ENCODE measurements at regions not wholly inside any gene's neighbourhood (a gene's known extent, or its start where the extent isn't known, plus 50 kb on each side); places are given as distances from the start of the nearest gene placed in this dataset.
A peak's percentile ranks its signal among the peaks of the same experiment; 100 is the strongest.

- no peak for TF ChIP-seq CTCF (IDR thresholded peaks at IDR 0.05; ENCODE audit: unreplicated experiment in 3 of 3)
- no peak overlapping the region for H3K27ac Mint-ChIP-seq
- no peaks in the 10 kb centered on the region for H3K4me1 Mint-ChIP-seq
- no peak overlapping the region for H3K4me3 Mint-ChIP-seq
- H3K36me3 Mint-ChIP-seq (ENCODE audit: low read depth), result no peaks in the 10 kb centered on the region
- no peaks in the 10 kb centered on the region for H3K27me3 Mint-ChIP-seq (ENCODE audit: low read depth)
- H3K9me3 Mint-ChIP-seq, result peaks cover 11% of the 10 kb centered on the region
Measured at GRCh38 chr4:126247409-126247808, 932.7 kb downstream of the FAT4 start.

- Mint-ChIP-seq H3K4me3 (no peak overlapping the region), H3K36me3 (ENCODE audit: low read depth) (no peaks in the 10 kb centered on the region), H3K27me3 (ENCODE audit: low read depth) (no peaks in the 10 kb centered on the region), H3K4me1 (no peaks in the 10 kb centered on the region), H3K27ac (no peak overlapping the region), H3K9me3 (peaks cover 9% of the 10 kb centered on the region)
- no peak for TF ChIP-seq CTCF (IDR thresholded peaks at IDR 0.05; ENCODE audit: unreplicated experiment in 3 of 3)
Measured at GRCh38 chr4:126250006-126250405, 935.3 kb downstream of the FAT4 start.

- Mint-ChIP-seq H3K27ac (no peak overlapping the region), H3K4me1 (no peaks in the 10 kb centered on the region), H3K36me3 (ENCODE audit: low read depth) (no peaks in the 10 kb centered on the region), H3K9me3 (peaks cover 2% of the 10 kb centered on the region), H3K4me3 (no peak overlapping the region), H3K27me3 (ENCODE audit: low read depth) (no peaks in the 10 kb centered on the region)
- TF ChIP-seq CTCF (IDR thresholded peaks at IDR 0.05; ENCODE audit: unreplicated experiment in 3 of 3), result no peak
Measured at GRCh38 chr4:126251169-126251568, 936.4 kb downstream of the FAT4 start.

GRCh38 chr4:126262665-126263064 is 947.9 kb downstream of the FAT4 start:
- Mint-ChIP-seq H3K4me3 (no peak overlapping the region), H3K9me3 (no peaks in the 10 kb centered on the region), H3K27ac (peak overlapping the region; percentile 44 to 60 (median 45)), H3K4me1 (peaks cover 7% of the 10 kb centered on the region), H3K27me3 (ENCODE audit: low read depth) (no peaks in the 10 kb centered on the region), H3K36me3 (ENCODE audit: low read depth) (no peaks in the 10 kb centered on the region)
- TF ChIP-seq CTCF (IDR thresholded peaks at IDR 0.05; ENCODE audit: unreplicated experiment in 3 of 3), result peak in 1 of 3 experiments; percentile 7

- Mint-ChIP-seq H3K27ac (no peak overlapping the region), H3K9me3 (no peaks in the 10 kb centered on the region), H3K4me1 (peaks cover 7% of the 10 kb centered on the region), H3K27me3 (ENCODE audit: low read depth) (no peaks in the 10 kb centered on the region), H3K4me3 (no peak overlapping the region), H3K36me3 (ENCODE audit: low read depth) (no peaks in the 10 kb centered on the region)
- no peak for TF ChIP-seq CTCF (IDR thresholded peaks at IDR 0.05; ENCODE audit: unreplicated experiment in 3 of 3)
Measured at GRCh38 chr4:126264839-126265238, 950.1 kb downstream of the FAT4 start.

DNA sequence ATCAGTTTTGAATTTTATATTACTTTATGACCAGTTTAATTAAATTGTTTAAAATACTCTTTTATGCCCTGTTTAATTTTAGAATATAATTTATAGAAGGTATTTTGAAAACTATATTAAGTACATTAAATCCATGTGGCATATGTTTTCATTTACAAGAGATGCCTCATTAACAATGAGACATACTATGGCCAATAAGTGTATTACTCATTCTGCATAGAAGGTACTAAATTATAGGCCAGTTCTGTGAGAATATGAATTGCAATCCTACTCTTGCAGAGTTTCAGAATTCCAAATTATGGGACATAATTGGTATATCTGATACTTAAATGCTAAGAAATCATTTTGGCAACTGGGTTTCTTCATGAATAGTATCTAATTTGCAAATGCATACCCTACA is 951.1 kb downstream of the FAT4 start:
- no peaks in the 10 kb centered on the region for H3K27me3 Mint-ChIP-seq (ENCODE audit: low read depth)
- H3K4me1 Mint-ChIP-seq, result peaks cover 7% of the 10 kb centered on the region
- H3K4me3 Mint-ChIP-seq, result no peak overlapping the region
- H3K27ac Mint-ChIP-seq, result no peak overlapping the region
- TF ChIP-seq CTCF (IDR thresholded peaks at IDR 0.05; ENCODE audit: unreplicated experiment in 3 of 3), result no peak
- H3K9me3 Mint-ChIP-seq, result peaks cover 3% of the 10 kb centered on the region
- no peaks in the 10 kb centered on the region for H3K36me3 Mint-ChIP-seq (ENCODE audit: low read depth)

All from nephron (organoid).